ENCODE measurements at regions not wholly inside any gene's neighbourhood (a gene's known extent, or its start where the extent isn't known, plus 50 kb on each side); places are given as distances from the start of the nearest gene placed in this dataset.

DNA sequence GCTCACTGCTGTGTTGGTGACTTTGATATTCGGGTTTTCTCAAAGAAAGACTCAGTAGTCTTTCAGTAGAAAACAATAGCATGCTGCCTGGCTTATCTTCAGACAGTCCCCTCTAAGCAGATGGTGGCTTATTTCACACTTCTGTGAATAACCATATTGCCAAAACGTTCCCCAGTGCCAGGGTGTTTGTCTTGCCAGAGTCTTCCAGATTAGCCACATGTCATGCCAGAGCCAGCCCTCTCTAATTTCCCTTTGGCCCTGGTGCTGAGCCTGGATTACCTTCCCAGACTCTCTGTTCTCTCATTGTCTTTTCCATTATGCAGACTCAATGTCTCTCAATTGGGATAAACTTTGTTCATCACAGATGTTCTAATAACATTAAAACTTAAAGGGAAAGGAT lies 488.0 kb upstream of the ATXN8OS start:
- TF ChIP-seq ZNF184 (tag by site-specific recombination; IDR thresholded peaks at IDR 0.05) (no peak), ZNF791 (tag by site-specific recombination; IDR thresholded peaks at IDR 0.05) (no peak)
